PFSK-1 (cell line): ENCODE measurements at regions not wholly inside any gene's neighbourhood (a gene's known extent, or its start where the extent isn't known, plus 50 kb on each side); places are given as distances from the start of the nearest gene placed in this dataset.

Source experiments
- FOXP2 ChIP-seq: optimal IDR thresholded peaks from 2 replicates; pipeline ENCODE3; 2011; ENCODE audit warnings: borderline replicate concordance, control low read depth, inconsistent platforms; ENCODE audit not compliant: insufficient read depth; ENCODE audit errors: extremely low read length, extremely low read depth
- POLR2AphosphoS5 ChIP-seq: IDR thresholded peaks from 2 replicates; pipeline ENCODE4 v1.6.1; 2012; ENCODE audit warnings: low read depth, mild to moderate bottlenecking, control low read depth, low read length, moderate library complexity
- REST ChIP-seq, 2 experiments: IDR thresholded peaks; 2 replicates each; pipeline versions ENCODE4 v1.6.1 to v1.8.0; 2011 to 2012; ENCODE audit warnings: low read depth in 2 of 2, low read length in 2 of 2, control low read depth in 1 of 2, inconsistent platforms in 1 of 2, mild to moderate bottlenecking in 1 of 2, moderate library complexity in 1 of 2; ENCODE audit not compliant: insufficient read depth in 1 of 2
- SIN3A ChIP-seq: IDR thresholded peaks from 2 replicates; pipeline ENCODE4 v1.6.1; 2012; ENCODE audit warnings: mild to moderate bottlenecking, low read length, moderate library complexity, borderline replicate concordance; ENCODE audit not compliant: insufficient read depth
- TAF1 ChIP-seq: IDR thresholded peaks from 2 replicates; pipeline ENCODE4 v1.6.1; 2012; ENCODE audit warnings: low read length, control low read depth, borderline replicate concordance; ENCODE audit not compliant: insufficient read depth

- no peak for TF ChIP-seq FOXP2
- no peak for TF ChIP-seq SIN3A
- no peak for TF ChIP-seq REST (IDR thresholded peaks at IDR 0.05; ENCODE audit: insufficient read depth in 1 of 2, low read depth in 2 of 2, low read length in 2 of 2)
- no peak for TF ChIP-seq TAF1
- TF ChIP-seq POLR2AphosphoS5: no peak
Observed at GRCh38 chr6:103797738-103798137, 1062.0 kb downstream of the HACE1 start.

GRCh38 chr6:103791458-103791857 is 1068.3 kb downstream of the HACE1 start:
- no peak for TF ChIP-seq FOXP2
- no peak for TF ChIP-seq REST (IDR thresholded peaks at IDR 0.05; ENCODE audit: insufficient read depth in 1 of 2, low read depth in 2 of 2, low read length in 2 of 2)
- TF ChIP-seq POLR2AphosphoS5: no peak
- no peak for TF ChIP-seq SIN3A
- TF ChIP-seq TAF1: no peak

GRCh38 chr6:103784117-103784516 is 1075.6 kb downstream of the HACE1 start:
- TF ChIP-seq REST (IDR thresholded peaks at IDR 0.05; ENCODE audit: insufficient read depth in 1 of 2, low read depth in 2 of 2, low read length in 2 of 2) (no peak), TAF1 (no peak), SIN3A (no peak), POLR2AphosphoS5 (no peak), FOXP2 (no peak)

GRCh38 chr6:103783329-103783728 is 1076.4 kb downstream of the HACE1 start:
- TF ChIP-seq TAF1 (no peak), REST (IDR thresholded peaks at IDR 0.05; ENCODE audit: insufficient read depth in 1 of 2, low read depth in 2 of 2, low read length in 2 of 2) (no peak), SIN3A (no peak), POLR2AphosphoS5 (no peak), FOXP2 (no peak)

GRCh38 chr6:103769431-103769830 is 1090.3 kb downstream of the HACE1 start:
- TF ChIP-seq TAF1: no peak
- no peak for TF ChIP-seq FOXP2
- no peak for TF ChIP-seq POLR2AphosphoS5
- no peak for TF ChIP-seq SIN3A
- no peak for TF ChIP-seq REST (IDR thresholded peaks at IDR 0.05; ENCODE audit: insufficient read depth in 1 of 2, low read depth in 2 of 2, low read length in 2 of 2)
